Stomach (tissue), 4 donors: ENCODE measurements at regions not wholly inside any gene's neighbourhood (a gene's known extent, or its start where the extent isn't known, plus 50 kb on each side); places are given as distances from the start of the nearest gene placed in this dataset.

Source experiments
- EP300 ChIP-seq: sonication (generic); formaldehyde crosslinking; IDR thresholded peaks from one replicate; pipeline ENCODE4 v1.6.1; 2017; ENCODE audit warnings: antibody characterized with exemption
- POLR2A ChIP-seq, 4 donors: fragments of 450-650 bp; IDR thresholded peaks; one replicate each; pipeline ENCODE4 v1.6.1; 2016; ENCODE audit warnings: antibody characterized with exemption in 4 of 4, control low read depth in 2 of 4, mild to moderate bottlenecking in 1 of 4, moderate library complexity in 1 of 4
- POLR2AphosphoS5 ChIP-seq, 3 donors: sonication (generic); formaldehyde crosslinking; IDR thresholded peaks; one replicate each; pipeline ENCODE4 v1.6.1; 2016; ENCODE audit warnings: antibody characterized with exemption in 3 of 3
- TF ChIP-seq, protein P1 (sequence below), 7 experiments: fragments of 450-650 bp in 4 of 7; fragments of 200-600 bp in 3 of 7; sonication (generic) in 3 of 7; IDR thresholded peaks; one replicate each; pipeline ENCODE4 v1.5.1; 2016 to 2019; ENCODE audit warnings: antibody characterized with exemption in 7 of 7, control low read depth in 2 of 7, mild to moderate bottlenecking in 1 of 7

- TF ChIP-seq POLR2AphosphoS5 (IDR thresholded peaks at IDR 0.05) (no peak), POLR2A (IDR thresholded peaks at IDR 0.05) (no peak), EP300 (no peak)
- TF ChIP-seq, protein P1, sequence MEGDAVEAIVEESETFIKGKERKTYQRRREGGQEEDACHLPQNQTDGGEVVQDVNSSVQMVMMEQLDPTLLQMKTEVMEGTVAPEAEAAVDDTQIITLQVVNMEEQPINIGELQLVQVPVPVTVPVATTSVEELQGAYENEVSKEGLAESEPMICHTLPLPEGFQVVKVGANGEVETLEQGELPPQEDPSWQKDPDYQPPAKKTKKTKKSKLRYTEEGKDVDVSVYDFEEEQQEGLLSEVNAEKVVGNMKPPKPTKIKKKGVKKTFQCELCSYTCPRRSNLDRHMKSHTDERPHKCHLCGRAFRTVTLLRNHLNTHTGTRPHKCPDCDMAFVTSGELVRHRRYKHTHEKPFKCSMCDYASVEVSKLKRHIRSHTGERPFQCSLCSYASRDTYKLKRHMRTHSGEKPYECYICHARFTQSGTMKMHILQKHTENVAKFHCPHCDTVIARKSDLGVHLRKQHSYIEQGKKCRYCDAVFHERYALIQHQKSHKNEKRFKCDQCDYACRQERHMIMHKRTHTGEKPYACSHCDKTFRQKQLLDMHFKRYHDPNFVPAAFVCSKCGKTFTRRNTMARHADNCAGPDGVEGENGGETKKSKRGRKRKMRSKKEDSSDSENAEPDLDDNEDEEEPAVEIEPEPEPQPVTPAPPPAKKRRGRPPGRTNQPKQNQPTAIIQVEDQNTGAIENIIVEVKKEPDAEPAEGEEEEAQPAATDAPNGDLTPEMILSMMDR (IDR thresholded peaks at IDR 0.05), result no peak
These were observed 437.0 kb downstream of the MATN1 start for GRCh38 chr1:30286241-30286987.
